ENCODE measurements at regions not wholly inside any gene's neighbourhood (a gene's known extent, or its start where the extent isn't known, plus 50 kb on each side); places are given as distances from the start of the nearest gene placed in this dataset.

DNA sequence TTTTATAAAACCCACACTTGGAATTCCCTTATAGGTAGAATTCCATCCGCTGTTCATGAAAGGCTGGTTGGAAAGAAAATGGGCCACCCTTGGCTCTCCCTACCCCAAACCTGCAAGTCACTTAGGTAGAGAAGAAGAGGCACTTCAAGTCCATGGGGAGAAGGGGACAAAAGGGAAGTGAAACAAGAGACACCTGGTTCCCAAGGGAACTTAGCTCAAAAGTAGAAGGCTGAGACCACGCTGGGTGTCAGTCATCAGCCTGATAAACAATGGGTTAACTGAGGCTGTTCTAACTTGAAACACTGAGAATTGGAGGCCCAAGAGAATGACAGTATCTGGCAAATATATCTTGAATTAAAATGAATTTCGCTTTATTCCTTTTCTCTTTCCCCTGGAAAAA is 330.8 kb upstream of the NFE2L3 start (continued):
- no peak for TF ChIP-seq SP1 (IDR thresholded peaks at IDR 0.05; ENCODE audit: low read depth)

DNA sequence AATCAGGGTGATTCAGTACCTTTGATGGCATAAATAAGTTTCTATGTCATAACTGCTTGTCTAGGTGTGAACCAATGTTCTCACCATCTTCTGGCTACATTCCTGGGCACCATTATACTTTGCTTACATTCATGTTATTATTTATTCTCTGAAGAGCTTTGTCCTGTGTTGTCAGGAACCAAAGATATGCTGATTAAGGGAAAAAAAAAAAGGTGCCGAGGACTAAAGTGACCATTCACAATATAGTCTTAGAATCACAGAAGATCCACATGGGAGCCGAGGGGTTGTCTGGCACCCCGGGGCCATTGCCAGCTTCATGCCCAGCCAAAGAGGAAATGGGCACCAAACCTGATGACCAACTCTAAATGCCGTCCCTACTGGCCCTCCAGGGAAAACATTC is 329.2 kb upstream of the NFE2L3 start:
- POLR2A ChIA-PET: no interaction called here
- no peak overlapping the region for H3K4me3 ChIP-seq (replicated peaks in 1 of 2; ENCODE audit: low read depth in 1 of 2, low read length in 2 of 2)

DNA sequence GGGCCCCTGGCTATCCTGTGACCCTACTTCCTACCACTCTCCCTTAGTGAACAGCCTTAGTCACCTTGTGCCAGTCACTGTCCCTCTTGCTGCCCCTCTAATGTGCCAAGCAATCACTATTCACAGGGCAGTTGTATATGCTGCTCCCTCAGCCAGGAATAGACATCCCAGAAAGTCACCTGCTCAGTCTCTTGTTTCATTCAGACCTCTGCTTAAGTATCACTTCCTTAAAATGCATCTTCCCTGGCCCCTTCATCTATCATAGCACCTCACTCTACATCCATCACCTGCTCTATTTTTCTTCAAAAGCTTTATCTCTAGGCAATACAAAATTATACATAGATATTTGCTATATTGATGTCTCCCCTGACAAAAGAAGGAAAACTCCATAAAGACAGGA is 328.4 kb upstream of the NFE2L3 start:
- no TSS peak for BruUV-seq (replicated peaks)
- Histone ChIP-seq H3K36me3 (ENCODE audit: control insufficient read depth in 1 of 2, insufficient read depth in 2 of 2, low read length in 2 of 2) (no peaks in the 10 kb centered on the region), H3K9ac (ENCODE audit: low read length) (no peak overlapping the region), H3K4me2 (ENCODE audit: low read length) (no peak overlapping the region), H3K79me2 (ENCODE audit: insufficient read depth, low read length) (no peaks in the 10 kb centered on the region), H3K4me3 (replicated peaks in 1 of 2; ENCODE audit: low read depth in 1 of 2, low read length in 2 of 2) (no peak overlapping the region), H3K27me3 (ENCODE audit: insufficient read depth, low read length) (peaks cover 52% of the 10 kb centered on the region), H2AFZ (ENCODE audit: low read depth, low read length, poor library complexity, severe bottlenecking) (no peak overlapping the region), H3K9me2 (ENCODE audit: insufficient read depth) (no peaks in the 10 kb centered on the region), H3K27ac (ENCODE audit: low read depth, low read length) (no peak overlapping the region), H3K9me3 (ENCODE audit: control insufficient read depth in 1 of 2, insufficient read depth in 1 of 2, low read depth in 1 of 2, low read length in 2 of 2) (no peaks in the 10 kb centered on the region), H4K20me1 (ENCODE audit: insufficient read depth) (no peaks in the 10 kb centered on the region), H3K4me1 (ENCODE audit: control insufficient read depth in 1 of 2, insufficient read depth in 2 of 2, low read length in 2 of 2) (no peaks in the 10 kb centered on the region)
- intact Hi-C loops (cut with micrococcal nuclease): no loop called here
- ATAC-seq (no peak), DNase-seq (ENCODE audit: low read depth, low spot score) (no peak)
- ChIA-PET POLR2A (no interaction called here), RAD21 (ENCODE audit: low non-redundant PET in 1 of 2, low total read pairs in 2 of 2, uncharacterized antibody in 2 of 2, unreplicated experiment in 2 of 2) (no interaction called here), CTCF (no interaction called here)
- no peak for TF ChIP-seq RAD21 (IDR thresholded peaks at IDR 0.05; ENCODE audit: low read depth)
- TF ChIP-seq POLR2A (IDR thresholded peaks at IDR 0.05; ENCODE audit: borderline replicate concordance, extremely low read depth, insufficient read depth, insufficient read length): no peak
- no peak for TF ChIP-seq EGR1 (IDR thresholded peaks at IDR 0.05; ENCODE audit: low read depth)
- TF ChIP-seq ZFX (IDR thresholded peaks at IDR 0.05): no peak
- TF ChIP-seq CEBPB (IDR thresholded peaks at IDR 0.05; ENCODE audit: low read depth): no peak
- TF ChIP-seq EZH2phosphoT487 (IDR thresholded peaks at IDR 0.05; ENCODE audit: borderline replicate concordance): no peak
- TF ChIP-seq FOSL1 (IDR thresholded peaks at IDR 0.05; ENCODE audit: low read depth): no peak
- TF ChIP-seq SRF (IDR thresholded peaks at IDR 0.05; ENCODE audit: low read depth): no peak
- TF ChIP-seq, protein P1, sequence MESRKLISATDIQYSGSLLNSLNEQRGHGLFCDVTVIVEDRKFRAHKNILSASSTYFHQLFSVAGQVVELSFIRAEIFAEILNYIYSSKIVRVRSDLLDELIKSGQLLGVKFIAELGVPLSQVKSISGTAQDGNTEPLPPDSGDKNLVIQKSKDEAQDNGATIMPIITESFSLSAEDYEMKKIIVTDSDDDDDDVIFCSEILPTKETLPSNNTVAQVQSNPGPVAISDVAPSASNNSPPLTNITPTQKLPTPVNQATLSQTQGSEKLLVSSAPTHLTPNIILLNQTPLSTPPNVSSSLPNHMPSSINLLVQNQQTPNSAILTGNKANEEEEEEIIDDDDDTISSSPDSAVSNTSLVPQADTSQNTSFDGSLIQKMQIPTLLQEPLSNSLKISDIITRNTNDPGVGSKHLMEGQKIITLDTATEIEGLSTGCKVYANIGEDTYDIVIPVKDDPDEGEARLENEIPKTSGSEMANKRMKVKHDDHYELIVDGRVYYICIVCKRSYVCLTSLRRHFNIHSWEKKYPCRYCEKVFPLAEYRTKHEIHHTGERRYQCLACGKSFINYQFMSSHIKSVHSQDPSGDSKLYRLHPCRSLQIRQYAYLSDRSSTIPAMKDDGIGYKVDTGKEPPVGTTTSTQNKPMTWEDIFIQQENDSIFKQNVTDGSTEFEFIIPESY (IDR thresholded peaks at IDR 0.05; ENCODE audit: extremely low read depth, insufficient replicate concordance, low read length): no peak
- no peak for TF ChIP-seq CBX3 (IDR thresholded peaks at IDR 0.05; ENCODE audit: low read depth)
- TF ChIP-seq, protein P2, sequence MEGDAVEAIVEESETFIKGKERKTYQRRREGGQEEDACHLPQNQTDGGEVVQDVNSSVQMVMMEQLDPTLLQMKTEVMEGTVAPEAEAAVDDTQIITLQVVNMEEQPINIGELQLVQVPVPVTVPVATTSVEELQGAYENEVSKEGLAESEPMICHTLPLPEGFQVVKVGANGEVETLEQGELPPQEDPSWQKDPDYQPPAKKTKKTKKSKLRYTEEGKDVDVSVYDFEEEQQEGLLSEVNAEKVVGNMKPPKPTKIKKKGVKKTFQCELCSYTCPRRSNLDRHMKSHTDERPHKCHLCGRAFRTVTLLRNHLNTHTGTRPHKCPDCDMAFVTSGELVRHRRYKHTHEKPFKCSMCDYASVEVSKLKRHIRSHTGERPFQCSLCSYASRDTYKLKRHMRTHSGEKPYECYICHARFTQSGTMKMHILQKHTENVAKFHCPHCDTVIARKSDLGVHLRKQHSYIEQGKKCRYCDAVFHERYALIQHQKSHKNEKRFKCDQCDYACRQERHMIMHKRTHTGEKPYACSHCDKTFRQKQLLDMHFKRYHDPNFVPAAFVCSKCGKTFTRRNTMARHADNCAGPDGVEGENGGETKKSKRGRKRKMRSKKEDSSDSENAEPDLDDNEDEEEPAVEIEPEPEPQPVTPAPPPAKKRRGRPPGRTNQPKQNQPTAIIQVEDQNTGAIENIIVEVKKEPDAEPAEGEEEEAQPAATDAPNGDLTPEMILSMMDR (IDR thresholded peaks at IDR 0.05 in 2 of 3, conservative IDR thresholded peaks at IDR 0.05 in 1 of 3; ENCODE audit: borderline replicate concordance in 1 of 3, insufficient read depth in 1 of 3, low read depth in 2 of 3, low read length in 2 of 3): no peak
- TF ChIP-seq, protein P3, sequence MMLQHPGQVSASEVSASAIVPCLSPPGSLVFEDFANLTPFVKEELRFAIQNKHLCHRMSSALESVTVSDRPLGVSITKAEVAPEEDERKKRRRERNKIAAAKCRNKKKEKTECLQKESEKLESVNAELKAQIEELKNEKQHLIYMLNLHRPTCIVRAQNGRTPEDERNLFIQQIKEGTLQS (IDR thresholded peaks at IDR 0.05): no peak
- no peak for TF ChIP-seq ELF1 (IDR thresholded peaks at IDR 0.05; ENCODE audit: borderline replicate concordance, low read depth)
- no peak for TF ChIP-seq YY1 (IDR thresholded peaks at IDR 0.05; ENCODE audit: extremely low read depth, insufficient replicate concordance, low read depth, low read length)

More for the DNA sequence above, 329.2 kb upstream of the NFE2L3 start:
- no peaks in the 10 kb centered on the region for H3K4me1 ChIP-seq (ENCODE audit: control insufficient read depth in 1 of 2, insufficient read depth in 2 of 2, low read length in 2 of 2)
- no peak overlapping the region for H3K27ac ChIP-seq (ENCODE audit: low read depth, low read length)
- H4K20me1 ChIP-seq (ENCODE audit: insufficient read depth): no peaks in the 10 kb centered on the region
- H3K9ac ChIP-seq (ENCODE audit: low read length): no peak overlapping the region
- TF ChIP-seq POLR2A (IDR thresholded peaks at IDR 0.05; ENCODE audit: borderline replicate concordance, extremely low read depth, insufficient read depth, insufficient read length) (no peak), JUND (IDR thresholded peaks at IDR 0.05) (no peak), SIN3A (IDR thresholded peaks at IDR 0.05; ENCODE audit: low read depth) (no peak), ZFX (IDR thresholded peaks at IDR 0.05) (no peak), ELF1 (IDR thresholded peaks at IDR 0.05; ENCODE audit: borderline replicate concordance, low read depth) (no peak), EGR1 (IDR thresholded peaks at IDR 0.05; ENCODE audit: low read depth) (no peak)
- H3K4me2 ChIP-seq (ENCODE audit: low read length): no peak overlapping the region
- ChIA-PET CTCF (no interaction called here), RAD21 (ENCODE audit: low non-redundant PET in 1 of 2, low total read pairs in 2 of 2, uncharacterized antibody in 2 of 2, unreplicated experiment in 2 of 2) (no interaction called here)
- BruUV-seq (replicated peaks): no TSS peak
- no peaks in the 10 kb centered on the region for H3K9me3 ChIP-seq (ENCODE audit: control insufficient read depth in 1 of 2, insufficient read depth in 1 of 2, low read depth in 1 of 2, low read length in 2 of 2)
- intact Hi-C loops (cut with micrococcal nuclease): no loop called here
- ATAC-seq (no peak), DNase-seq (ENCODE audit: low read depth, low spot score) (no peak)
- H3K27me3 ChIP-seq (ENCODE audit: insufficient read depth, low read length): peaks cover 50% of the 10 kb centered on the region
- H3K9me2 ChIP-seq (ENCODE audit: insufficient read depth): no peaks in the 10 kb centered on the region
- H3K79me2 ChIP-seq (ENCODE audit: insufficient read depth, low read length): no peaks in the 10 kb centered on the region
- H3K36me3 ChIP-seq (ENCODE audit: control insufficient read depth in 1 of 2, insufficient read depth in 2 of 2, low read length in 2 of 2): no peaks in the 10 kb centered on the region
- H2AFZ ChIP-seq (ENCODE audit: low read depth, low read length, poor library complexity, severe bottlenecking): no peak overlapping the region

All from HCT116 (cell line).